GM18519 (cell line): ENCODE measurements at regions not wholly inside any gene's neighbourhood (a gene's known extent, or its start where the extent isn't known, plus 50 kb on each side); places are given as distances from the start of the nearest gene placed in this dataset.

Source experiments
- ATAC-seq: cut with Tn5 transposase; IDR thresholded peaks from one replicate; pipeline ENCODE4 v1.9.1; 2021; ENCODE audit warnings: mild to moderate bottlenecking, moderate library complexity; ENCODE audit not compliant: unreplicated experiment, low FRiP score

- ATAC-seq: no peak
These were observed 273.4 kb downstream of the CSNK1G3 start for GRCh38 chr5:123785162-123786071.

DNA sequence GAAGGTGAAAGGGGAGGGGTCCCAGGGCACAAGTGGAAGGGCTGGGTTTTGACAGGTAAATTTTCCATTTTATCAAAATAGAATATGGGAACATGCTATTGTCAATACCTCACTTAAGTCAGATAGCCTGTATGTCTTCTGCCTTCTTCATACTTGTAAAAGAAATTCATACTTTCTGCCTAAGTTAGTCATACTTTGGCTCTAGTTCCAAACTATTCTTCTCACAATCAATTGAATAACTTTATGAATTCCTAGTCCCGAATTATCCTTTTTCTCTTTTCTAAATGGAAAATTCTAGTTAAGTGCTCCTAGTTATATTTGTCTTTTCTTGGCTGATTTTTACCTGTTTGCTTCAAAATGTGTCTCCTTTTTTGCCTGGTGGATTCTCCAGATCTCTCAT, 271.4 kb downstream of the CSNK1G3 start:
- ATAC-seq: no peak

GRCh38 chr5:123778641-123779040, 266.7 kb downstream of the CSNK1G3 start:
- ATAC-seq: no peak

- ATAC-seq: no peak
These were observed 264.8 kb downstream of the CSNK1G3 start for GRCh38 chr5:123776761-123777160.

DNA sequence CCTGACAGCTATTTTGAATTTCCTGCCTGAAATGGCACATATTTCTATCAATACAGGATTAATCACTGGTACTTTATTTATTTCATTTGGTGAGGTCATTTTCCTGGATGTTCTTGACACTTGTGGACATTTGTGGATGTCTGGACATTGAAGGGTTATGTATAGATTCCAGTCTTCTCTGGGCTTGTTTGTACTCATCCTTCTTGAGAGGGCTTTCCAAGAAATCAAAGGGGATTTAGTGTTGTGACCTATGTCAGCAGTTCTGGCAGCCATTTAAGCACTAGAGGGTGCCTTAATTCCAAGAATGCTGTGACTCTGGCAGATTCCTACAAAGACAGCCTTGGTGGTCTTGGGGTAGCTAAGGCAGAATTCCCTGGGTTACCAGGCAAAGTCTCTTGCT, 259.7 kb downstream of the CSNK1G3 start:
- no peak for ATAC-seq

GRCh38 chr5:123763201-123763600, 251.2 kb downstream of the CSNK1G3 start:
- no peak for ATAC-seq

- ATAC-seq: no peak
These were observed 244.8 kb downstream of the CSNK1G3 start for GRCh38 chr5:123756816-123757215.

DNA sequence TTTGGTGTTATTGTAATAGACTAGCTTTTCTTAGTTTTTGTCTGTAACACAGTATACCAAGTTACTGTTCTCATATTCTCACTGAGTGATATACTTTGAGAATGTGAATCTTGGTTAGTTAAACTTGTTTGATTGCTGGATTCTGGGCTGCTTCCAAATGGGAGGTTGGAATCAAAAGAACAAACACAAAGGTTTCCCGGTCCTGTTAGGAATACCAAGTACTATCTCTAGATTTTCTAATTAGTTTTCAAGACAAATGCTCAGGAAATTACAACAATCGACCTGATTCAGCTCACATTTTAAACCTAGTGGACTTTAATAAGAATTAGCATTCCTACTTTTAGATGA, 244.3 kb downstream of the CSNK1G3 start:
- ATAC-seq: no peak

- no peak for ATAC-seq
These were observed 243.8 kb downstream of the CSNK1G3 start for GRCh38 chr5:123755653-123756317.

- no peak for ATAC-seq
These were observed 242.9 kb downstream of the CSNK1G3 start for GRCh38 chr5:123754908-123755307.

GRCh38 chr5:123753937-123754891, 242.2 kb downstream of the CSNK1G3 start:
- ATAC-seq: no peak

GRCh38 chr5:123753180-123753936, 241.4 kb downstream of the CSNK1G3 start:
- ATAC-seq: no peak

- ATAC-seq: no peak
These were observed 240.7 kb downstream of the CSNK1G3 start for GRCh38 chr5:123752552-123753179.

- ATAC-seq: no peak
These were observed 239.7 kb downstream of the CSNK1G3 start for GRCh38 chr5:123751670-123752069.

DNA sequence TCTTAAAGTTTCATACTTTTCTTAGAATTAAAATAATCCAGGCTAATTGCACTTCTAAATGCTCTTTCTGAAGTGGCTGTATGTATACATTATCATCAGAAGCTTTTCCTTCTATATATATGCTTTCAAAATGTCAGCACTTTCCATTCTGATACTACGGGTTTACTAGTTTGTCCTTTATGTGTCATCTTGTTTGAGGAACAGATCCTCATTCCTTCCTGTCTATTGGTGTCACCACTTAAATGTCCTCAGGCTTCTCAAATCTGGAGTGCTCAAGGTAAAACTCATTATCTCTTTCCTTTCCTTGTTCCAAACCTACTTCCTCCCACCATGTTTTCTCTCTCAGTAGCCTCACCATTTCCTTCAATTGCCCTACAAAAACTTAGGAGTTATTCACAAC, 236.3 kb downstream of the CSNK1G3 start:
- no peak for ATAC-seq

DNA sequence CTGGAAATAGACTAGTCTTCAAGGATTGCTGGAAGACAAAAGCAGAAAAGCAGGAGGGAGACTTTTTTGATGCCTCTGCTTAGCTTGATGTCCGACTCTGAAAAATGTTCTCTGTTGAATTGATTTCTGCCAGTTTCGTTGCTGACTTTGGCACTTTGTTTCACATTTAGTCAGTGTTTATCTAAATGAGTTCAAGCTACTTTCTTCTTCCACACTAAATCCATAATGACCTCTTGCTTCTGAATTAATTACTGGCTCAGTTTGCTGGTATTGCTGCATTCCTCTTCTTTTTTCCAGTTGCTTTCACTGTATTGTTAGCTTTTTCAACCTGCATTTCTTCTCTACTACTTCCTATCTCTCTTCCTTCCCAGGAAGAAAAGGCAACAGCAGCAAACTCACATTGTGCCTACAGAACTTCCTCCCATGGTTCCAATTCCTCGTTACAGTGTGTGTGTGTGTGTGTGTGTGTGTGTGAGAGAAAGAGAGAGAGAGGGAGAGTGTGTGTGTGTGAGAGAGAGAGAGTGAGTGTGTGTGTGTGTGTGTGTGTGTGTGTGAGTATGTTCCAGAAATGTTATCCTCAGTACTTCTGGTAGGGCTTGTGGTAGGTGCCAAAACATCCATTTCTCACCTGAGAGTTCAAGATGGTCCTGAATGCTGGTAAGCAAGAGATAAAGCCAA, 234.8 kb downstream of the CSNK1G3 start:
- ATAC-seq: no peak

DNA sequence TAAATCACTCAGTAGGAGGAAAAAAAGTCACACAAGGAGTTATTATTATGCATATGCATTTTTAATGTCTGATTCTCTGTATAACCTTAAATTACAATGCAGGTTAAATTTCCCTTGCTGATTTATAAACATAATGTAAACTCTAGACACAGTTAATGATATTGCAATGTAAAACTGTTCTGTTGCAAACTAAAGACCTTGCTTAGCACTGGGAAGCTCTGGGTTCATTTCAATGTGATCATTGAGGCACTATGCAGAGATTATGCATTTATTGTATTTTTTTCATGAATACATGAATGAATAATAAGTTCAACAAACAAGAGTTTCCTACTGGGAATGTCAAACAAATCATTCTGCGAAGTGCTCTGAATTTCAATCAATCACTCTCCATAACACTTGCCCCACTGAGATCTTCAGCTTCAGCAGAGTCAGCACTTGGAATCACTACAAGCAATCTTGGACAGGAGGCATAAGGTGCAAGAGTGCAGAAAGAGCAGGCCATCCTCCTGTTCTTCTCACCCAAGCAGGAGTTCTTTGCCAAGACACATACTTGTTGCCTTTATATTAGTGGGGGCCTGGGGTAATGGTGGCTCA, 232.1 kb downstream of the CSNK1G3 start:
- no peak for ATAC-seq

DNA sequence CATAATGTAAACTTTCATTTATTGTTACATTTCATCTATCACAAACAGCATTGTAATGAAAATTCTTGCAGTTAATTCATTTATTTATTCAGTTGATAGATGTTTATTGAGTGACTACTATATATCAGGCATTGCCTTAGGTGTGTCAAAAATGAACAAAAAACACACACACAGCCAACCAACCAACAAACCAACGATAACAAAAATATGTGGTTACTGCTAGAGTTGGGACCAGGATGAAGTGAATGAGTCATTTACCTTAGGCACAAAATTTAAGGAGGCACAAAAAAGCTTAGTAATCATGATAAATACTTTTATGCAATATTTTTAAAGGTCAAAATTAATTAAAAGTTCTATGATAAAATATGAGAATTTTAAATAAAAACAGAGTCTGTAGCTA, 223.4 kb downstream of the CSNK1G3 start:
- ATAC-seq: no peak

DNA sequence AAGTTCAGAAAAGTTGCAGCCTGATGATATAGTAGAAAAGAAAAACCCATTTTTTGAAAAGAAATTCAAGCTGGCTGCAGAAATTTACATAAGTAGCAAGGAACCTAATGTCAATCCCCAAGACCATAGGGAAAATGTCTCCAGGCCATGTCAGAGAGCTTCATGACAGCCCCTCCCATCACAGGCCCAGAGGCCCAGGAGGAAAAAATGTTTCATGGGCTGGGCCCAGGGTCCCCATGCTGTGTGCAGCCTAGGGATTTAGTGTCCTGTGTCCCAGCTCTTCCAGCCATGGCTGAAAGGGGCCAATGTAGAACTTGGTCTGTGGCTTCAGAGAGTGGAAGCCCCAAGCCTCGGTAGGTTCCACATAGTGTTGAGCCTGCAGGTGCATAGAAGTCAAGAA, 220.3 kb downstream of the CSNK1G3 start:
- ATAC-seq: no peak
